SK-N-SH (cell line): ENCODE measurements at regions not wholly inside any gene's neighbourhood (a gene's known extent, or its start where the extent isn't known, plus 50 kb on each side); places are given as distances from the start of the nearest gene placed in this dataset.

Experiments
- CTCF ChIA-PET: fragments of 300-600, 350-600 bp; formaldehyde crosslinking; extraction: SDS; loops from one replicate; lab custom pipeline; 2021; lab: Yijun Ruan, JAX
- POLR2A ChIA-PET: fragments of 350-600 bp; sonication (Branson Sonifier 250); formaldehyde crosslinking; extraction: SDS; loops from one replicate; lab custom pipeline; 2020; ENCODE audit warnings: antibody characterized with exemption, inconsistent platforms; lab: Yijun Ruan, JAX
- DNase-seq: peaks from one replicate; pipeline ENCODE4 v3.0.0; 2012
- H2AFZ ChIP-seq: fragments of 200-600 bp; sonication (generic); 2 replicates; pipeline ENCODE4 v1.8.1; 2016; ENCODE audit warnings: antibody characterized with exemption, mild to moderate bottlenecking, low read depth
- H3F3A ChIP-seq: fragments of 200-600 bp; sonication (generic); replicated peaks from 2 replicates; pipeline ENCODE3; 2016; ENCODE audit warnings: antibody characterized with exemption, mild to moderate bottlenecking; ENCODE audit not compliant: insufficient read depth
- H3K27ac ChIP-seq, 2 experiments: fragments of 200-500 bp in 1 of 2; fragments of 200-600 bp in 1 of 2; sonication (Bioruptor generic) in 1 of 2; sonication (generic), shearing (Covaris generic) in 1 of 2; 2 replicates each; pipeline versions ENCODE4 v1.5.1 to v1.6.1; 2014 to 2016; ENCODE audit warnings: low read depth in 2 of 2, inconsistent platforms in 1 of 2, low read length in 1 of 2, mild to moderate bottlenecking in 1 of 2, mixed read lengths in 1 of 2
- H3K27me3 ChIP-seq: fragments of 200-600 bp; sonication (generic), shearing (Covaris generic); 2 replicates; pipeline ENCODE4 v1.6.1; 2016; ENCODE audit warnings: mixed run types; ENCODE audit not compliant: insufficient read depth
- H3K36me3 ChIP-seq, 2 experiments: fragments of 200-500 bp in 1 of 2; fragments of 200-600 bp in 1 of 2; sonication (Bioruptor generic) in 1 of 2; sonication (generic) in 1 of 2; replicated peaks in 1 of 2; 2 replicates each; pipeline versions ENCODE3 to v1.5.1; 2014 to 2016; ENCODE audit warnings: low read length in 1 of 2, mild to moderate bottlenecking in 1 of 2; ENCODE audit not compliant: insufficient read depth in 2 of 2, control insufficient read depth in 1 of 2
- H3K4me1 ChIP-seq, 2 experiments: fragments of 200-500 bp in 1 of 2; fragments of 200-600 bp in 1 of 2; sonication (Bioruptor generic) in 1 of 2; sonication (generic), shearing (Covaris generic) in 1 of 2; 2 replicates each; pipeline versions ENCODE4 v1.5.1 to v1.6.1; 2014 to 2016; ENCODE audit warnings: low read depth in 1 of 2, low read length in 1 of 2, mixed run types in 1 of 2; ENCODE audit not compliant: insufficient read depth in 2 of 2, control insufficient read depth in 1 of 2
- H3K4me2 ChIP-seq: fragments of 200-600 bp; sonication (generic), shearing (Covaris generic); 2 replicates; pipeline ENCODE4 v1.6.1; 2017; ENCODE audit warnings: mixed run types
- H3K4me3 ChIP-seq, 2 experiments: fragments of 200-500 bp in 1 of 2; fragments of 200-600 bp in 1 of 2; sonication (Bioruptor generic) in 1 of 2; sonication (generic), shearing (Covaris generic) in 1 of 2; 2 replicates each; pipeline versions ENCODE4 v1.5.1 to v1.8.1; 2014 to 2016; ENCODE audit warnings: low read depth in 2 of 2, inconsistent platforms in 1 of 2, low read length in 1 of 2, mild to moderate bottlenecking in 1 of 2, mixed read lengths in 1 of 2, moderate library complexity in 1 of 2
- H3K79me2 ChIP-seq: fragments of 200-600 bp; sonication (generic); 2 replicates; pipeline ENCODE4 v1.8.1; 2017; ENCODE audit warnings: mild to moderate bottlenecking; ENCODE audit not compliant: insufficient read depth
- H3K9ac ChIP-seq: fragments of 200-600 bp; sonication (generic); 2 replicates; pipeline ENCODE4 v1.6.1; 2017; ENCODE audit warnings: mixed run types
- H3K9me2 ChIP-seq: fragments of 200-600 bp; sonication (generic); 2 replicates; pipeline ENCODE4 v1.6.1; 2017; ENCODE audit warnings: mixed run types
- H3K9me3 ChIP-seq: fragments of 200-600 bp; sonication (generic); 2 replicates; pipeline ENCODE4 v1.6.1; 2017; ENCODE audit warnings: mixed run types, mild to moderate bottlenecking, moderate library complexity
- H4K20me1 ChIP-seq: fragments of 200-600 bp; sonication (generic); 2 replicates; pipeline ENCODE4 v1.6.1; 2017; ENCODE audit warnings: mild to moderate bottlenecking, mixed run types; ENCODE audit not compliant: insufficient read depth
- FOXM1 ChIP-seq: IDR thresholded peaks from 2 replicates; pipeline ENCODE4 v1.4.0; 2012; ENCODE audit warnings: low read depth, mild to moderate bottlenecking
- GABPA ChIP-seq: IDR thresholded peaks from 2 replicates; pipeline ENCODE4 v1.4.0; 2012; ENCODE audit warnings: low read depth, mild to moderate bottlenecking
- MEF2A ChIP-seq: IDR thresholded peaks from 2 replicates; pipeline ENCODE4 v1.4.0; 2012; ENCODE audit warnings: low read depth, borderline replicate concordance
- MXI1 ChIP-seq: IDR thresholded peaks from 2 replicates; pipeline ENCODE4 v1.6.1; 2012; ENCODE audit warnings: mild to moderate bottlenecking, low read depth, low read length, improper control_type of control experiment
- NRF1 ChIP-seq: IDR thresholded peaks from 2 replicates; pipeline ENCODE4 v1.6.1; 2012; ENCODE audit warnings: low read depth, mild to moderate bottlenecking, low read length
- POLR2AphosphoS5 ChIP-seq: IDR thresholded peaks from 2 replicates; pipeline ENCODE4 v1.6.1; 2012; ENCODE audit warnings: low read depth, low read length
- RAD21 ChIP-seq: IDR thresholded peaks from 2 replicates; pipeline ENCODE4 v1.6.1; 2012; ENCODE audit warnings: mild to moderate bottlenecking, low read length
- RFX5 ChIP-seq: IDR thresholded peaks from 2 replicates; pipeline ENCODE4 v1.6.1; 2012; ENCODE audit warnings: mild to moderate bottlenecking, improper control_type of control experiment, low read length
- TAF1 ChIP-seq: IDR thresholded peaks from 2 replicates; pipeline ENCODE4 v1.6.1; 2012; ENCODE audit warnings: low read depth, mild to moderate bottlenecking, low read length, moderate library complexity, borderline replicate concordance
- YY1 ChIP-seq: IDR thresholded peaks from 2 replicates; pipeline ENCODE4 v1.4.0; 2012; ENCODE audit warnings: low read depth, mild to moderate bottlenecking
- WGBS: methylation state at CpG from one replicate; pipeline ENCODE4 v1.1.6; 2017; ENCODE audit warnings: low lambda C conversion rate; 5-methylcytosine and 5-hydroxymethylcytosine counted together
- TF ChIP-seq, protein P1 (sequence below): IDR thresholded peaks from 2 replicates; pipeline ENCODE4 v1.4.0; 2012; ENCODE audit warnings: low read depth, borderline replicate concordance
- TF ChIP-seq, protein P2 (sequence below): fragments of 150-350 bp; IDR thresholded peaks from 2 replicates; pipeline ENCODE4 v1.6.1; 2017; ENCODE audit warnings: antibody characterized with exemption, low read length, low read depth, borderline replicate concordance
- TF ChIP-seq, protein P3 (sequence below): IDR thresholded peaks from 2 replicates; pipeline ENCODE4 v1.6.1; 2012; ENCODE audit warnings: mild to moderate bottlenecking, low read depth, low read length, moderate library complexity

DNA sequence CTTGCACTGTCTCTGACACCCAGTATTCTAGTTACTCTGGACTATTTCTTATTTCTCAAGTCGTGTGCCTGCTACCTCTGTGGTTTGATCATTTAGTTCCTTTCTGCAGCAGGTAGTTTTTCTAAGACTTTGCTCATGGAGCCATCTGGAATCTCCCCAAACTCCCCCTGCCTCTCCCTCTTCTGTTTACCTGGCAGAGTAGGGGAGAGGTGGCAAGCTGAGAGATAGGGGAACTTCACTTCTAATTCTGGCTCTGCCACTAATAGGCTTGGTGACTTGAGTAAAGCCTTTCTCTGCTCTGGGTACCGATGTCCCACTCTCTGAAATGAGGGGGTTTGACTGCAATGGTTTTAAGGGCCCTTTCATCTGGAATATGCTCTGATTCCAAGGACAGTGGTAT lies 141.3 kb downstream of the CPEB2 start:
- H3K4me2 ChIP-seq = no peak overlapping the region
- no peak overlapping the region for H3K9ac ChIP-seq
- no peaks in the 10 kb centered on the region for H3K9me3 ChIP-seq
- 28% methylated on average over 2 of the region's 2 CpGs for WGBS
- H2AFZ ChIP-seq = no peak overlapping the region
- H3K36me3 ChIP-seq = no peaks in the 10 kb centered on the region
- no peaks in the 10 kb centered on the region for H3F3A ChIP-seq
- no peaks in the 10 kb centered on the region for H3K27me3 ChIP-seq
- H3K4me1 ChIP-seq = peaks cover 0 to 17% of the 10 kb centered on the region in 2 experiments; a peak in 2 of 4 replicates
- H3K9me2 ChIP-seq = no peaks in the 10 kb centered on the region
- ChIA-PET POLR2A (no interaction called here), CTCF (interaction anchor here (1.0 kb wide), 1 partner anchor 19 kb away, joined by 3 read pairs; no protein-coding TSS in a partner anchor)
- no peaks in the 10 kb centered on the region for H3K79me2 ChIP-seq
- no peak for DNase-seq
- H3K27ac ChIP-seq = no peak overlapping the region
- no peak overlapping the region for H3K4me3 ChIP-seq
- TF ChIP-seq, protein P1, sequence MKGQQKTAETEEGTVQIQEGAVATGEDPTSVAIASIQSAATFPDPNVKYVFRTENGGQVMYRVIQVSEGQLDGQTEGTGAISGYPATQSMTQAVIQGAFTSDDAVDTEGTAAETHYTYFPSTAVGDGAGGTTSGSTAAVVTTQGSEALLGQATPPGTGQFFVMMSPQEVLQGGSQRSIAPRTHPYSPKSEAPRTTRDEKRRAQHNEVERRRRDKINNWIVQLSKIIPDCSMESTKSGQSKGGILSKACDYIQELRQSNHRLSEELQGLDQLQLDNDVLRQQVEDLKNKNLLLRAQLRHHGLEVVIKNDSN = no peak
- TF ChIP-seq, protein P2, sequence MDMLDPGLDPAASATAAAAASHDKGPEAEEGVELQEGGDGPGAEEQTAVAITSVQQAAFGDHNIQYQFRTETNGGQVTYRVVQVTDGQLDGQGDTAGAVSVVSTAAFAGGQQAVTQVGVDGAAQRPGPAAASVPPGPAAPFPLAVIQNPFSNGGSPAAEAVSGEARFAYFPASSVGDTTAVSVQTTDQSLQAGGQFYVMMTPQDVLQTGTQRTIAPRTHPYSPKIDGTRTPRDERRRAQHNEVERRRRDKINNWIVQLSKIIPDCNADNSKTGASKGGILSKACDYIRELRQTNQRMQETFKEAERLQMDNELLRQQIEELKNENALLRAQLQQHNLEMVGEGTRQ = no peak
- TF ChIP-seq TAF1 = no peak
- no peak for TF ChIP-seq RAD21
- no peak for TF ChIP-seq YY1
- TF ChIP-seq MEF2A = no peak
- no peak for TF ChIP-seq NRF1
- TF ChIP-seq MXI1 = no peak
- no peak for TF ChIP-seq POLR2AphosphoS5
- no peak for TF ChIP-seq FOXM1
- TF ChIP-seq, protein P3, sequence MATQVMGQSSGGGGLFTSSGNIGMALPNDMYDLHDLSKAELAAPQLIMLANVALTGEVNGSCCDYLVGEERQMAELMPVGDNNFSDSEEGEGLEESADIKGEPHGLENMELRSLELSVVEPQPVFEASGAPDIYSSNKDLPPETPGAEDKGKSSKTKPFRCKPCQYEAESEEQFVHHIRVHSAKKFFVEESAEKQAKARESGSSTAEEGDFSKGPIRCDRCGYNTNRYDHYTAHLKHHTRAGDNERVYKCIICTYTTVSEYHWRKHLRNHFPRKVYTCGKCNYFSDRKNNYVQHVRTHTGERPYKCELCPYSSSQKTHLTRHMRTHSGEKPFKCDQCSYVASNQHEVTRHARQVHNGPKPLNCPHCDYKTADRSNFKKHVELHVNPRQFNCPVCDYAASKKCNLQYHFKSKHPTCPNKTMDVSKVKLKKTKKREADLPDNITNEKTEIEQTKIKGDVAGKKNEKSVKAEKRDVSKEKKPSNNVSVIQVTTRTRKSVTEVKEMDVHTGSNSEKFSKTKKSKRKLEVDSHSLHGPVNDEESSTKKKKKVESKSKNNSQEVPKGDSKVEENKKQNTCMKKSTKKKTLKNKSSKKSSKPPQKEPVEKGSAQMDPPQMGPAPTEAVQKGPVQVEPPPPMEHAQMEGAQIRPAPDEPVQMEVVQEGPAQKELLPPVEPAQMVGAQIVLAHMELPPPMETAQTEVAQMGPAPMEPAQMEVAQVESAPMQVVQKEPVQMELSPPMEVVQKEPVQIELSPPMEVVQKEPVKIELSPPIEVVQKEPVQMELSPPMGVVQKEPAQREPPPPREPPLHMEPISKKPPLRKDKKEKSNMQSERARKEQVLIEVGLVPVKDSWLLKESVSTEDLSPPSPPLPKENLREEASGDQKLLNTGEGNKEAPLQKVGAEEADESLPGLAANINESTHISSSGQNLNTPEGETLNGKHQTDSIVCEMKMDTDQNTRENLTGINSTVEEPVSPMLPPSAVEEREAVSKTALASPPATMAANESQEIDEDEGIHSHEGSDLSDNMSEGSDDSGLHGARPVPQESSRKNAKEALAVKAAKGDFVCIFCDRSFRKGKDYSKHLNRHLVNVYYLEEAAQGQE = no peak
- no peak for TF ChIP-seq GABPA
- no peak for TF ChIP-seq RFX5
- TF ChIP-seq, all 33 proteins: peak for 0
- H4K20me1 ChIP-seq = no peaks in the 10 kb centered on the region
